Left lung (tissue), 4 donors: ENCODE measurements at regions not wholly inside any gene's neighbourhood (a gene's known extent, or its start where the extent isn't known, plus 50 kb on each side); places are given as distances from the start of the nearest gene placed in this dataset.

Experiments
- ATAC-seq: fragments of 200-7000 bp; cut with Tn5 transposase; one replicate; pipeline ENCODE4 v1.9.1; 2020; ENCODE audit warnings: moderate library complexity
- DNase-seq, 4 donors: peaks; one replicate each; pipeline ENCODE4 v3.0.0-alpha.2; 2013 to 2020
- H3K27ac ChIP-seq, 2 donors: fragments of 200-600 bp; sonication (generic) in 1 of 2; one replicate each; pipeline versions ENCODE4 v1.5.0 to v1.8.0; 2020 to 2021
- H3K27me3 ChIP-seq, 2 donors: fragments of 200-600 bp; sonication (generic) in 1 of 2; one replicate each; pipeline versions ENCODE4 v1.5.0 to v1.8.0; 2020 to 2021
- H3K36me3 ChIP-seq, 2 donors: fragments of 200-600 bp; sonication (generic) in 1 of 2; one replicate each; pipeline versions ENCODE4 v1.5.0 to v1.8.0; 2020 to 2021
- H3K4me1 ChIP-seq, 2 donors: fragments of 200-600 bp; one replicate each; pipeline ENCODE4 v1.8.0; 2021
- H3K4me3 ChIP-seq, 2 donors: fragments of 200-600 bp; sonication (generic) in 1 of 2; one replicate each; pipeline versions ENCODE4 v1.5.0 to v1.8.0; 2020 to 2021; ENCODE audit warnings: mild to moderate bottlenecking in 1 of 2
- H3K9me3 ChIP-seq, 2 donors: fragments of 200-600 bp; sonication (generic) in 1 of 2; one replicate each; pipeline versions ENCODE4 v1.5.0 to v1.8.0; 2020 to 2021
- CTCF ChIP-seq, 2 donors: fragments of 200-600 bp; sonication (generic) in 1 of 2; IDR thresholded peaks; one replicate each; pipeline versions ENCODE4 v1.5.0 to v1.8.0; 2021; ENCODE audit warnings: antibody characterized with exemption in 2 of 2
- intact Hi-C, 2 donors: fragments of 100-400 bp; cut with DNase I; formaldehyde crosslinking; loops; one replicate each; pipeline versions ENCODE4 v1.11.2 to v1.14.2; 2022
- donor health status: DM: no; HTN: yes; CAD: no.
- donor health status: DM: no; HTN: no; CAD: no.

- Histone ChIP-seq H3K27ac (no peak overlapping the region), H3K4me1 (no peaks in the 10 kb centered on the region), H3K9me3 (peaks cover 0 to 6% of the 10 kb centered on the region in 2 donors), H3K27me3 (no peaks in the 10 kb centered on the region), H3K36me3 (no peaks in the 10 kb centered on the region), H3K4me3 (no peak overlapping the region)
- intact Hi-C loops: no loop called here
- DNase-seq (no peak), ATAC-seq (no peak)
- no peak for TF ChIP-seq CTCF (IDR thresholded peaks at IDR 0.05)
Measured at GRCh38 chr10:34033078-34033477, 698.6 kb upstream of the NRP1 start.

GRCh38 chr10:34032564-34032963 lies 698.1 kb upstream of the NRP1 start:
- H3K9me3 ChIP-seq: peaks cover 0 to 6% of the 10 kb centered on the region in 2 donors
- H3K4me3 ChIP-seq: no peak overlapping the region
- H3K36me3 ChIP-seq: no peaks in the 10 kb centered on the region
- no peaks in the 10 kb centered on the region for H3K27me3 ChIP-seq
- intact Hi-C loops: no loop called here
- TF ChIP-seq CTCF (IDR thresholded peaks at IDR 0.05): no peak
- no peak for ATAC-seq
- DNase-seq: no peak
- no peaks in the 10 kb centered on the region for H3K4me1 ChIP-seq
- no peak overlapping the region for H3K27ac ChIP-seq

- no peaks in the 10 kb centered on the region for H3K36me3 ChIP-seq
- TF ChIP-seq CTCF (IDR thresholded peaks at IDR 0.05): no peak
- peak in 2 of 4 donors; percentile 35 to 72 for DNase-seq
- ATAC-seq: peak; percentile 47
- no peaks in the 10 kb centered on the region for H3K4me1 ChIP-seq
- no peaks in the 10 kb centered on the region for H3K27me3 ChIP-seq
- H3K9me3 ChIP-seq: peaks cover 0 to 6% of the 10 kb centered on the region in 2 donors
- H3K27ac ChIP-seq: no peak overlapping the region
- no peak overlapping the region for H3K4me3 ChIP-seq
- intact Hi-C loops: no loop called here
Measured at GRCh38 chr10:34031400-34031799, 696.9 kb upstream of the NRP1 start.

- no peaks in the 10 kb centered on the region for H3K36me3 ChIP-seq
- H3K27me3 ChIP-seq: no peaks in the 10 kb centered on the region
- H3K27ac ChIP-seq: no peak overlapping the region
- peaks cover 0 to 3% of the 10 kb centered on the region in 2 donors for H3K9me3 ChIP-seq
- intact Hi-C loops: no loop called here
- H3K4me1 ChIP-seq: no peaks in the 10 kb centered on the region
- no peak overlapping the region for H3K4me3 ChIP-seq
- TF ChIP-seq CTCF (IDR thresholded peaks at IDR 0.05): no peak
- DNase-seq (no peak), ATAC-seq (no peak)
Measured at GRCh38 chr10:34029455-34029854, 695.0 kb upstream of the NRP1 start.

GRCh38 chr10:34028936-34029335 lies 694.5 kb upstream of the NRP1 start:
- ATAC-seq (no peak), DNase-seq (no peak)
- Histone ChIP-seq H3K4me3 (no peak overlapping the region), H3K27me3 (no peaks in the 10 kb centered on the region), H3K27ac (no peak overlapping the region), H3K4me1 (no peaks in the 10 kb centered on the region), H3K9me3 (peaks cover 0 to 3% of the 10 kb centered on the region in 2 donors), H3K36me3 (no peaks in the 10 kb centered on the region)
- TF ChIP-seq CTCF (IDR thresholded peaks at IDR 0.05): no peak
- intact Hi-C loops: no loop called here
